ENCODE measurements at regions not wholly inside any gene's neighbourhood (a gene's known extent, or its start where the extent isn't known, plus 50 kb on each side); places are given as distances from the start of the nearest gene placed in this dataset.

- Mint-ChIP-seq H3K4me3 (ENCODE audit: unreplicated experiment) (no peak overlapping the region), H3K36me3 (ENCODE audit: unreplicated experiment) (no peaks in the 10 kb centered on the region), H3K27ac (ENCODE audit: unreplicated experiment) (no peak overlapping the region), H3K9me3 (ENCODE audit: unreplicated experiment) (no peaks in the 10 kb centered on the region), H3K4me1 (ENCODE audit: low read depth, unreplicated experiment) (no peaks in the 10 kb centered on the region), H3K27me3 (ENCODE audit: unreplicated experiment) (no peaks in the 10 kb centered on the region)
- TF ChIP-seq CTCF (IDR thresholded peaks at IDR 0.05; ENCODE audit: partially characterized antibody, unreplicated experiment), result no peak
- DNase-seq, result no peak
Observed at GRCh38 chr11:39724404-39724803, 1735.0 kb downstream of the LRRC4C start.

- Mint-ChIP-seq H3K27me3 (ENCODE audit: unreplicated experiment) (no peaks in the 10 kb centered on the region), H3K4me1 (ENCODE audit: low read depth, unreplicated experiment) (no peaks in the 10 kb centered on the region), H3K27ac (ENCODE audit: unreplicated experiment) (no peak overlapping the region), H3K9me3 (ENCODE audit: unreplicated experiment) (no peaks in the 10 kb centered on the region), H3K36me3 (ENCODE audit: unreplicated experiment) (no peaks in the 10 kb centered on the region), H3K4me3 (ENCODE audit: unreplicated experiment) (no peak overlapping the region)
- no peak for TF ChIP-seq CTCF (IDR thresholded peaks at IDR 0.05; ENCODE audit: partially characterized antibody, unreplicated experiment)
- DNase-seq, result no peak
Observed at GRCh38 chr11:39712581-39712980, 1746.9 kb downstream of the LRRC4C start.

- TF ChIP-seq CTCF (IDR thresholded peaks at IDR 0.05; ENCODE audit: partially characterized antibody, unreplicated experiment), result no peak
- Mint-ChIP-seq H3K4me1 (ENCODE audit: low read depth, unreplicated experiment) (no peaks in the 10 kb centered on the region), H3K27me3 (ENCODE audit: unreplicated experiment) (no peaks in the 10 kb centered on the region), H3K9me3 (ENCODE audit: unreplicated experiment) (no peaks in the 10 kb centered on the region), H3K27ac (ENCODE audit: unreplicated experiment) (no peak overlapping the region), H3K4me3 (ENCODE audit: unreplicated experiment) (no peak overlapping the region), H3K36me3 (ENCODE audit: unreplicated experiment) (no peaks in the 10 kb centered on the region)
- no peak for DNase-seq
Observed at GRCh38 chr11:39690856-39691255, 1768.6 kb downstream of the LRRC4C start.

GRCh38 chr11:39683951-39684554 lies 1775.4 kb downstream of the LRRC4C start:
- Mint-ChIP-seq H3K27me3 (ENCODE audit: unreplicated experiment) (no peaks in the 10 kb centered on the region), H3K36me3 (ENCODE audit: unreplicated experiment) (no peaks in the 10 kb centered on the region), H3K4me1 (ENCODE audit: low read depth, unreplicated experiment) (no peaks in the 10 kb centered on the region), H3K9me3 (ENCODE audit: unreplicated experiment) (no peaks in the 10 kb centered on the region), H3K4me3 (ENCODE audit: unreplicated experiment) (no peak overlapping the region), H3K27ac (ENCODE audit: unreplicated experiment) (no peak overlapping the region)
- TF ChIP-seq CTCF (IDR thresholded peaks at IDR 0.05; ENCODE audit: partially characterized antibody, unreplicated experiment), result no peak
- no peak for DNase-seq

- H3K27me3 Mint-ChIP-seq (ENCODE audit: unreplicated experiment), result no peaks in the 10 kb centered on the region
- no peaks in the 10 kb centered on the region for H3K4me1 Mint-ChIP-seq (ENCODE audit: low read depth, unreplicated experiment)
- no peaks in the 10 kb centered on the region for H3K9me3 Mint-ChIP-seq (ENCODE audit: unreplicated experiment)
- TF ChIP-seq CTCF (IDR thresholded peaks at IDR 0.05; ENCODE audit: partially characterized antibody, unreplicated experiment), result no peak
- no peak overlapping the region for H3K4me3 Mint-ChIP-seq (ENCODE audit: unreplicated experiment)
- H3K36me3 Mint-ChIP-seq (ENCODE audit: unreplicated experiment), result no peaks in the 10 kb centered on the region
- H3K27ac Mint-ChIP-seq (ENCODE audit: unreplicated experiment), result no peak overlapping the region
- no peak for DNase-seq
Observed at GRCh38 chr11:39683288-39683950, 1776.0 kb downstream of the LRRC4C start.

Measured in glutamatergic neuron (in vitro differentiated cells).